Kidney (tissue), 13 donors: ENCODE measurements at regions not wholly inside any gene's neighbourhood (a gene's known extent, or its start where the extent isn't known, plus 50 kb on each side); places are given as distances from the start of the nearest gene placed in this dataset.
A peak's percentile ranks its signal among the peaks of the same experiment; 100 is the strongest.

Source experiments
- DNase-seq, 5 donors: peaks; one replicate each; pipeline ENCODE4 v3.0.0-alpha.2; 2013 to 2020
- FAIRE-seq: peaks from 2 replicates; lab custom pipeline; 2012; peaks lifted over from hg19 to GRCh38; lab: Jason Lieb, UNC
- H3K27ac ChIP-seq, 2 donors: one replicate each; pipeline ENCODE4 v1.7.0; 2013; ENCODE audit warnings: low read depth in 2 of 2, low read length in 2 of 2, inconsistent platforms in 1 of 2
- H3K27me3 ChIP-seq: one replicate; pipeline ENCODE4 v1.7.1; 2013; ENCODE audit warnings: low read length, inconsistent platforms; ENCODE audit not compliant: control insufficient read depth, insufficient read depth
- H3K36me3 ChIP-seq, 3 donors: one replicate each; pipeline versions ENCODE4 v1.7.0 to v1.7.1; 2013; ENCODE audit warnings: low read length in 3 of 3, control low read depth in 1 of 3, inconsistent platforms in 1 of 3; ENCODE audit not compliant: insufficient read depth in 3 of 3, control insufficient read depth in 2 of 3
- H3K4me1 ChIP-seq, 3 donors: one replicate each; pipeline versions ENCODE4 v1.7.0 to v1.7.1; 2013; ENCODE audit warnings: low read length in 3 of 3, inconsistent platforms in 1 of 3, low read depth in 1 of 3; ENCODE audit not compliant: control insufficient read depth in 2 of 3, insufficient read depth in 2 of 3
- H3K4me3 ChIP-seq, 3 donors: one replicate each; pipeline versions ENCODE4 v1.7.0 to v1.8.1; 2013; ENCODE audit warnings: low read length in 3 of 3, control low read depth in 1 of 3, inconsistent platforms in 1 of 3
- H3K9ac ChIP-seq, 3 donors: one replicate each; pipeline versions ENCODE4 v1.7.0 to v1.7.1; 2013; ENCODE audit warnings: low read length in 3 of 3, control low read depth in 1 of 3, inconsistent platforms in 1 of 3
- H3K9me3 ChIP-seq, 3 donors: one replicate each; pipeline versions ENCODE4 v1.7.0 to v1.7.1; 2013; ENCODE audit warnings: low read length in 3 of 3, control low read depth in 1 of 3, inconsistent platforms in 1 of 3; ENCODE audit not compliant: control insufficient read depth in 2 of 3, insufficient read depth in 1 of 3
- CTCF ChIP-seq: IDR thresholded peaks from 3 replicates; pipeline ENCODE4 v1.5.1; 2012; ENCODE audit warnings: mild to moderate bottlenecking, moderate library complexity, borderline replicate concordance; ENCODE audit not compliant: insufficient read depth; ENCODE audit errors: extremely low read depth
- intact Hi-C: fragments of 100-400 bp; cut with DNase I; formaldehyde crosslinking; loops from one replicate; pipeline ENCODE4 v1.11.1; 2022
- donor health status: control.
- donor health status: control.
- donor health status: control.
- donor health status: control.
- donor health status: control.
- donor health status: DM: yes; HTN: yes; CAD: no.
- donor health status: Normal renal cell carcinoma (clear cell type).

- intact Hi-C loops, result loop anchor here (10.0 kb wide), 1 partner anchor 216 kb away; no protein-coding TSS in a partner anchor
- H3K4me3 ChIP-seq, result no peak overlapping the region
- DNase-seq (no peak), FAIRE-seq (no peak)
- H3K27ac ChIP-seq, result no peak overlapping the region
- H3K36me3 ChIP-seq, result no peaks in the 10 kb centered on the region
- H3K27me3 ChIP-seq, result no peaks in the 10 kb centered on the region
- no peaks in the 10 kb centered on the region for H3K9me3 ChIP-seq
- no peak overlapping the region for H3K9ac ChIP-seq
- TF ChIP-seq CTCF, result no peak
- H3K4me1 ChIP-seq, result peaks cover 0 to 3% (median 0%) of the 10 kb centered on the region in 3 donors
Observed at GRCh38 chr13:110811008-110811720, 97.7 kb downstream of the ING1 start.

- intact Hi-C loops, result loop anchor here (10.0 kb wide), 1 partner anchor 217 kb away; no protein-coding TSS in a partner anchor
Observed at GRCh38 chr13:110811771-110812120, 98.2 kb downstream of the ING1 start.

GRCh38 chr13:110812121-110812868, 98.8 kb downstream of the ING1 start:
- Histone ChIP-seq H3K27me3 (no peaks in the 10 kb centered on the region), H3K4me1 (peaks cover 0 to 3% (median 0%) of the 10 kb centered on the region in 3 donors), H3K36me3 (no peaks in the 10 kb centered on the region), H3K9ac (no peak overlapping the region), H3K4me3 (peak overlapping the region in 1 of 3 donors; percentile 43), H3K27ac (no peak overlapping the region), H3K9me3 (no peaks in the 10 kb centered on the region)
- DNase-seq (peak in 4 of 5 donors; percentile 59 to 76 (median 74)), FAIRE-seq (no peak)
- intact Hi-C loops, result loop anchor here (10.0 kb wide), 1 partner anchor 217 kb away; no protein-coding TSS in a partner anchor
- no peak for TF ChIP-seq CTCF

More at GRCh38 chr13:110811771-110812120, 98.2 kb downstream of the ING1 start:
- no peak overlapping the region for H3K9ac ChIP-seq
- peak overlapping the region in 1 of 3 donors; percentile 43 for H3K4me3 ChIP-seq
- H3K36me3 ChIP-seq, result no peaks in the 10 kb centered on the region
- no peaks in the 10 kb centered on the region for H3K9me3 ChIP-seq
- TF ChIP-seq CTCF, result no peak
- peak in 2 of 5 donors; percentile 34 to 41 for DNase-seq
- H3K27ac ChIP-seq, result no peak overlapping the region
- no peak for FAIRE-seq
- H3K4me1 ChIP-seq, result peaks cover 0 to 3% (median 0%) of the 10 kb centered on the region in 3 donors
- no peaks in the 10 kb centered on the region for H3K27me3 ChIP-seq
